ENCODE measurements at regions not wholly inside any gene's neighbourhood (a gene's known extent, or its start where the extent isn't known, plus 50 kb on each side); places are given as distances from the start of the nearest gene placed in this dataset.

GRCh38 chr3:35408882-35409281, 230.4 kb upstream of the ARPP21 start:
- intact Hi-C loops (cut with DNase I), result no loop called here
- no peak overlapping the region for H3K27ac ChIP-seq
- H3K27me3 ChIP-seq, result no peaks in the 10 kb centered on the region
- 93 to 94% methylated on average over 1 of the region's 1 CpG for WGBS, 2 donors
- DNase-seq (no peak), ATAC-seq (no peak)
- H3K4me1 ChIP-seq, result no peaks in the 10 kb centered on the region
- H3K9me3 ChIP-seq, result no peaks in the 10 kb centered on the region
- no peaks in the 10 kb centered on the region for H3K36me3 ChIP-seq
- H3K4me3 ChIP-seq, result no peak overlapping the region
- TF ChIP-seq, protein P1, sequence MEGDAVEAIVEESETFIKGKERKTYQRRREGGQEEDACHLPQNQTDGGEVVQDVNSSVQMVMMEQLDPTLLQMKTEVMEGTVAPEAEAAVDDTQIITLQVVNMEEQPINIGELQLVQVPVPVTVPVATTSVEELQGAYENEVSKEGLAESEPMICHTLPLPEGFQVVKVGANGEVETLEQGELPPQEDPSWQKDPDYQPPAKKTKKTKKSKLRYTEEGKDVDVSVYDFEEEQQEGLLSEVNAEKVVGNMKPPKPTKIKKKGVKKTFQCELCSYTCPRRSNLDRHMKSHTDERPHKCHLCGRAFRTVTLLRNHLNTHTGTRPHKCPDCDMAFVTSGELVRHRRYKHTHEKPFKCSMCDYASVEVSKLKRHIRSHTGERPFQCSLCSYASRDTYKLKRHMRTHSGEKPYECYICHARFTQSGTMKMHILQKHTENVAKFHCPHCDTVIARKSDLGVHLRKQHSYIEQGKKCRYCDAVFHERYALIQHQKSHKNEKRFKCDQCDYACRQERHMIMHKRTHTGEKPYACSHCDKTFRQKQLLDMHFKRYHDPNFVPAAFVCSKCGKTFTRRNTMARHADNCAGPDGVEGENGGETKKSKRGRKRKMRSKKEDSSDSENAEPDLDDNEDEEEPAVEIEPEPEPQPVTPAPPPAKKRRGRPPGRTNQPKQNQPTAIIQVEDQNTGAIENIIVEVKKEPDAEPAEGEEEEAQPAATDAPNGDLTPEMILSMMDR (IDR thresholded peaks at IDR 0.05), result no peak

DNA sequence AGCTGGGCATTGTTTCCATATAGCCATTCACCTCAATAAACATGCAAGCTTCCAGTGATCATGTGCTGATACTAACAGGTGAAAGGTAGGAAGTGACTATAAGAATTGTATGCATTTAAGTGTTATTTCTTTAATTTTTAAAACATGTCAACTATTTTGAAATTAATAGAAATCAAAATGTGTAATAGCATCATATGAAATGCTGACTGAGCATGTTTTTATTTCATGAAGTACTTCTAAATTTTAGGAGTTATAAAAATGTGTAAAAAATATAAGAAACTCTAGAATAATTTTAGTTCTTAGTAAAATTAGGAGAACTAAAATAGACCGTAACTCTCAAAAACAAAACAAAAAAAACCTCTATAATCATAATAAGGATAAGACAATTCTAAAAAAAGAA, 229.3 kb upstream of the ARPP21 start:
- no peaks in the 10 kb centered on the region for H3K4me1 ChIP-seq
- no peak overlapping the region for H3K27ac ChIP-seq
- WGBS, 2 donors, result 88 to 90% methylated on average over 1 of the region's 1 CpG
- TF ChIP-seq, protein P1 (IDR thresholded peaks at IDR 0.05), result no peak
- ATAC-seq (no peak), DNase-seq (no peak)
- H3K36me3 ChIP-seq, result no peaks in the 10 kb centered on the region
- no peaks in the 10 kb centered on the region for H3K9me3 ChIP-seq
- no peak overlapping the region for H3K4me3 ChIP-seq
- no peaks in the 10 kb centered on the region for H3K27me3 ChIP-seq
- intact Hi-C loops (cut with DNase I), result no loop called here

DNA sequence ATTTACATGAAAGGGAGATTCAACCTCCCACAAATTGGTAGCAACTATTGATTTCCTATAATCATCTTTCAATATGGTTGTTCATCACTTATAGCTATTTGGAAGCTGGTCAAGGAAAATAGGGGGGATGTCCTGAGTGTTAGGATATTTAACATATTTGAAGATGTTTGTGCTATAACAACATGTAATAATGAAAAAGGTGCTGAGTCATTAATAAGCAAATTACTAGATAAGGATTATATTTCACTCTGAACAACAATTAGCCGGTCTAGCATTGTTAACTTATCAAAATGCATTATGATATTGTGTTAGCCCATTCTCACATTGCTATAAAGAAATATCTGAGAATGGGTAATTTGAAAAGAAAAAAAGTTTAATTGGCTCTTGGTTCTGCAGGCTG, 225.8 kb upstream of the ARPP21 start:
- Histone ChIP-seq H3K27ac (no peak overlapping the region), H3K36me3 (no peaks in the 10 kb centered on the region), H3K4me3 (no peak overlapping the region), H3K9me3 (no peaks in the 10 kb centered on the region), H3K4me1 (no peaks in the 10 kb centered on the region), H3K27me3 (no peaks in the 10 kb centered on the region)
- ATAC-seq (no peak), DNase-seq (no peak)
- TF ChIP-seq, protein P1 (IDR thresholded peaks at IDR 0.05), result no peak
- intact Hi-C loops (cut with DNase I), result no loop called here
- 85 to 98% methylated on average over 1 of the region's 1 CpG for WGBS, 2 donors

GRCh38 chr3:35417080-35417479, 222.2 kb upstream of the ARPP21 start:
- no peak overlapping the region for H3K27ac ChIP-seq
- no peaks in the 10 kb centered on the region for H3K9me3 ChIP-seq
- H3K4me3 ChIP-seq, result no peak overlapping the region
- WGBS, 2 donors, result 67 to 68% methylated on average over 2 of the region's 2 CpGs
- H3K36me3 ChIP-seq, result no peaks in the 10 kb centered on the region
- TF ChIP-seq, protein P1 (IDR thresholded peaks at IDR 0.05), result no peak
- no peak for DNase-seq
- no peaks in the 10 kb centered on the region for H3K4me1 ChIP-seq
- no peaks in the 10 kb centered on the region for H3K27me3 ChIP-seq
- no peak for ATAC-seq
- intact Hi-C loops (cut with DNase I), result no loop called here

DNA sequence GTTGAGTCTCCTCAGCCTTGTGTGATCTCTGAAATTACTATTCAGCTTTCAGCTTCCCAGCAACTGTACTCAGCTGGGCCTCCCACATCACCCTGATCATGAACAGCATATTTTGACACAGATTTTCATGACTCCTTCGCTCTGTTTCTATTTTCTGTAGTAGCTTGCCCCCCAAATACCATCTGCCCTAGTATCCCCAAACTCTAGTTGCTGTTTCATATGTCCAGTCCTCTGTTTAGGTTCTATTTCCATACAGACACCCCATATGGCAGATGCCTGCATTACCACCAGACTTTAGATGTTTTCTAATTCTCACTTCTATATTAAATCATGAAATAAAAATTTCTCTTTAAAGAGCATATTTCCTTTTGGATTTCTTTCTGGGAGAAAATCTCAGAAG, 217.2 kb upstream of the ARPP21 start:
- WGBS, 2 donors, result 93 to 100% methylated on average over 1 of the region's 1 CpG
- H3K27me3 ChIP-seq, result no peaks in the 10 kb centered on the region
- intact Hi-C loops (cut with DNase I), result no loop called here
- DNase-seq, result no peak
- H3K4me3 ChIP-seq, result no peak overlapping the region
- TF ChIP-seq, protein P1 (IDR thresholded peaks at IDR 0.05), result no peak
- ATAC-seq, result no peak
- no peak overlapping the region for H3K27ac ChIP-seq
- no peaks in the 10 kb centered on the region for H3K36me3 ChIP-seq
- no peaks in the 10 kb centered on the region for H3K9me3 ChIP-seq
- peaks cover 0 to 6% (median 0%) of the 10 kb centered on the region in 9 donors for H3K4me1 ChIP-seq

Measured in heart right ventricle (tissue), 16 donors.